WTC11 (cell line): ENCODE measurements at regions not wholly inside any gene's neighbourhood (a gene's known extent, or its start where the extent isn't known, plus 50 kb on each side); places are given as distances from the start of the nearest gene placed in this dataset.
"Not testable (repeated sequence)": the region's sequence is repeated elsewhere in the genome, so short reads cannot be mapped to it uniquely, and the experiment has no call there.

Source experiments
- ATAC-seq: fragments of 200-7000 bp; cut with Tn5 transposase; 2 replicates; pipeline ENCODE4 v1.10.0; 2021; ENCODE audit warnings: mild to moderate bottlenecking, moderate library complexity
- CTCF ChIA-PET: fragments of 300-600 bp; sonication (Branson Sonifier 250); formaldehyde crosslinking; loops from one replicate; lab custom pipeline; 2021; ENCODE audit warnings: antibody characterized with exemption; lab: Charles Lee
- POLR2A ChIA-PET: fragments of 350-600 bp; sonication (Branson Sonifier 250); formaldehyde crosslinking; loops from one replicate; lab custom pipeline; 2021; ENCODE audit warnings: antibody characterized with exemption; lab: Charles Lee
- DNase-seq: peaks from one replicate; pipeline ENCODE4 v3.0.0; 2021; ENCODE audit warnings: low spot score
- H3K27ac Mint-ChIP-seq: 2 replicates; pipeline ENCODE4 v1.8.0; 2021; ENCODE audit warnings: mixed read lengths
- H3K27me3 Mint-ChIP-seq: 2 replicates; pipeline ENCODE4 v1.8.0; 2021; ENCODE audit warnings: low read depth, mild to moderate bottlenecking, moderate library complexity, mixed read lengths
- H3K36me3 Mint-ChIP-seq: 2 replicates; pipeline ENCODE4 v1.8.0; 2021; ENCODE audit warnings: mixed read lengths
- H3K4me1 Mint-ChIP-seq: 2 replicates; pipeline ENCODE4 v1.8.0; 2022; ENCODE audit warnings: mixed read lengths
- H3K4me3 Mint-ChIP-seq: 2 replicates; pipeline ENCODE4 v1.8.0; 2021; ENCODE audit warnings: mild to moderate bottlenecking, moderate library complexity, mixed read lengths
- H3K9me3 Mint-ChIP-seq: 2 replicates; pipeline ENCODE4 v1.8.0; 2021; ENCODE audit warnings: mixed read lengths
- CDX4 ChIP-seq: fragments of 250-450 bp; sonication (Bioruptor Pico); IDR thresholded peaks from 2 replicates; pipeline ENCODE4 v1.9.0; 2021; ENCODE audit warnings: moderate library complexity, mild to moderate bottlenecking, inconsistent platforms, borderline replicate concordance
- CREM ChIP-seq: sonication (generic); formaldehyde crosslinking; IDR thresholded peaks from 2 replicates; pipeline ENCODE4 v1.8.1; 2022; ENCODE audit warnings: mild to moderate bottlenecking, missing genetic modification reagents, moderate library complexity
- E2F1 ChIP-seq: sonication (generic); formaldehyde crosslinking; IDR thresholded peaks from 2 replicates; pipeline ENCODE4 v1.8.0; 2022; ENCODE audit warnings: mild to moderate bottlenecking, missing genetic modification reagents
- ESRRA ChIP-seq: sonication (generic); formaldehyde crosslinking; IDR thresholded peaks from 2 replicates; pipeline ENCODE4 v1.8.1; 2022; ENCODE audit warnings: mild to moderate bottlenecking, missing genetic modification reagents, borderline replicate concordance
- FOXK1 ChIP-seq: sonication (generic); formaldehyde crosslinking; IDR thresholded peaks from 2 replicates; pipeline ENCODE4 v1.8.0; 2022; ENCODE audit warnings: mild to moderate bottlenecking, moderate library complexity, missing genetic modification reagents
- GTF2I ChIP-seq: fragments of 250-450 bp; sonication (Bioruptor Pico); conservative IDR thresholded peaks from 2 replicates; pipeline ENCODE4 v1.4.0; 2021; ENCODE audit warnings: mild to moderate bottlenecking
- MYBL2 ChIP-seq: sonication (generic); formaldehyde crosslinking; IDR thresholded peaks from 2 replicates; pipeline ENCODE4 v1.8.1; 2023; ENCODE audit warnings: mild to moderate bottlenecking, moderate library complexity, missing genetic modification reagents
- NR1H2 ChIP-seq: sonication (generic); formaldehyde crosslinking; IDR thresholded peaks from 2 replicates; pipeline ENCODE4 v1.9.0; 2021; ENCODE audit warnings: mild to moderate bottlenecking, moderate library complexity, missing genetic modification reagents
- OVOL2 ChIP-seq: fragments of 250-450 bp; sonication (Bioruptor Pico); IDR thresholded peaks from 2 replicates; pipeline ENCODE4 v1.9.0; 2021; ENCODE audit warnings: mild to moderate bottlenecking, borderline replicate concordance
- PREB ChIP-seq: sonication (generic); formaldehyde crosslinking; IDR thresholded peaks from 2 replicates; pipeline ENCODE4 v1.8.1; 2022; ENCODE audit warnings: mild to moderate bottlenecking, missing genetic modification reagents, moderate library complexity, borderline replicate concordance
- SP1 ChIP-seq: sonication (generic); formaldehyde crosslinking; conservative IDR thresholded peaks from 2 replicates; pipeline ENCODE4 v1.8.1; 2022; ENCODE audit warnings: missing genetic modification reagents
- TCF7 ChIP-seq: sonication (generic); formaldehyde crosslinking; IDR thresholded peaks from 2 replicates; pipeline ENCODE4 v1.8.0; 2022; ENCODE audit warnings: mild to moderate bottlenecking, low read depth, missing genetic modification reagents, moderate library complexity
- ZBTB21 ChIP-seq: sonication (generic); formaldehyde crosslinking; IDR thresholded peaks from 2 replicates; pipeline ENCODE4 v1.8.1; 2023; ENCODE audit warnings: mild to moderate bottlenecking, missing genetic modification reagents, borderline replicate concordance
- ZNF138 ChIP-seq: sonication (generic); formaldehyde crosslinking; conservative IDR thresholded peaks from 2 replicates; pipeline ENCODE4 v1.8.1; 2022; ENCODE audit warnings: mild to moderate bottlenecking, moderate library complexity, missing genetic modification reagents
- ZNF396 ChIP-seq: fragments of 250-450 bp; sonication (Bioruptor Pico); IDR thresholded peaks from 2 replicates; pipeline ENCODE4 v1.8.0; 2021; ENCODE audit warnings: mild to moderate bottlenecking, moderate library complexity, borderline replicate concordance
- TF ChIP-seq, protein P1 (sequence below): sonication (generic); formaldehyde crosslinking; IDR thresholded peaks from 2 replicates; pipeline ENCODE4 v1.8.0; 2022; ENCODE audit warnings: mild to moderate bottlenecking, missing genetic modification reagents
- TF ChIP-seq, protein P2 (sequence below): sonication (generic); formaldehyde crosslinking; IDR thresholded peaks from 2 replicates; pipeline ENCODE4 v1.8.1; 2022; ENCODE audit warnings: low read depth, missing genetic modification reagents, borderline replicate concordance
- TF ChIP-seq, protein P3 (sequence below): fragments of 250-450 bp; sonication (Bioruptor Pico); IDR thresholded peaks from 2 replicates; pipeline ENCODE4 v1.9.0; 2021; ENCODE audit warnings: mild to moderate bottlenecking

- POLR2A ChIA-PET: interaction anchor here (0.6 kb wide), 1 partner anchor 124 kb away, joined by 3 read pairs; no protein-coding TSS in a partner anchor
- no peak for ATAC-seq
- Mint-ChIP-seq H3K36me3 (peaks cover 8% of the 10 kb centered on the region), H3K27me3 (peaks cover 13% of the 10 kb centered on the region), H3K4me1 (0 out of 2 replicates have a peak, but pooled peaks cover 3% of the 10 kb centered on the region), H3K4me3 (no peak overlapping the region), H3K27ac (no peak overlapping the region)
- DNase-seq: no peak
- TF ChIP-seq, protein P1, sequence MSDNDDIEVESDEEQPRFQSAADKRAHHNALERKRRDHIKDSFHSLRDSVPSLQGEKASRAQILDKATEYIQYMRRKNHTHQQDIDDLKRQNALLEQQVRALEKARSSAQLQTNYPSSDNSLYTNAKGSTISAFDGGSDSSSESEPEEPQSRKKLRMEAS (CRISPR knock-in tag): no peak
- TF ChIP-seq, all 79 proteins: peak for 0
- H3K9me3 Mint-ChIP-seq: peaks cover 39% of the 10 kb centered on the region
- CTCF ChIA-PET: interaction anchor here (0.6 kb wide), 1 partner anchor 17 kb away, joined by 3 read pairs; no protein-coding TSS in a partner anchor
These were observed 72.9 kb downstream of the ZNF783 start for GRCh38 chr7:149334930-149335329.

GRCh38 chr7:149348758-149349369, 86.9 kb downstream of the ZNF783 start:
- H3K4me3 Mint-ChIP-seq: no peak overlapping the region
- POLR2A ChIA-PET: no interaction called here
- H3K36me3 Mint-ChIP-seq: peaks cover 38% of the 10 kb centered on the region
- H3K27ac Mint-ChIP-seq: no peak overlapping the region
- no peak for ATAC-seq
- no peaks in the 10 kb centered on the region for H3K4me1 Mint-ChIP-seq
- no peak for TF ChIP-seq TCF7 (CRISPR knock-in tag)
- TF ChIP-seq SP1 (CRISPR knock-in tag): no peak
- no peak for TF ChIP-seq ZNF138 (CRISPR knock-in tag)
- no peak for DNase-seq
- H3K27me3 Mint-ChIP-seq: peaks cover 25% of the 10 kb centered on the region
- H3K9me3 Mint-ChIP-seq: peaks cover 76% of the 10 kb centered on the region
- CTCF ChIA-PET: no interaction called here

- no peak overlapping the region for H3K27ac Mint-ChIP-seq
- no peaks in the 10 kb centered on the region; the same call in none of the 2 replicates for H3K27me3 Mint-ChIP-seq
- ChIA-PET POLR2A (no interaction called here), CTCF (no interaction called here)
- H3K4me1 Mint-ChIP-seq: peaks cover 15% of the 10 kb centered on the region
- DNase-seq (no peak), ATAC-seq (no peak)
- peaks cover 7% of the 10 kb centered on the region for H3K36me3 Mint-ChIP-seq
- no peak overlapping the region for H3K4me3 Mint-ChIP-seq
- peaks cover 31% of the 10 kb centered on the region for H3K9me3 Mint-ChIP-seq
- TF ChIP-seq, protein P2, sequence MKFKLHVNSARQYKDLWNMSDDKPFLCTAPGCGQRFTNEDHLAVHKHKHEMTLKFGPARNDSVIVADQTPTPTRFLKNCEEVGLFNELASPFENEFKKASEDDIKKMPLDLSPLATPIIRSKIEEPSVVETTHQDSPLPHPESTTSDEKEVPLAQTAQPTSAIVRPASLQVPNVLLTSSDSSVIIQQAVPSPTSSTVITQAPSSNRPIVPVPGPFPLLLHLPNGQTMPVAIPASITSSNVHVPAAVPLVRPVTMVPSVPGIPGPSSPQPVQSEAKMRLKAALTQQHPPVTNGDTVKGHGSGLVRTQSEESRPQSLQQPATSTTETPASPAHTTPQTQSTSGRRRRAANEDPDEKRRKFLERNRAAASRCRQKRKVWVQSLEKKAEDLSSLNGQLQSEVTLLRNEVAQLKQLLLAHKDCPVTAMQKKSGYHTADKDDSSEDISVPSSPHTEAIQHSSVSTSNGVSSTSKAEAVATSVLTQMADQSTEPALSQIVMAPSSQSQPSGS (CRISPR knock-in tag): no peak
- no peak for TF ChIP-seq E2F1 (CRISPR knock-in tag)
- no peak for TF ChIP-seq OVOL2 (CRISPR knock-in tag)
- TF ChIP-seq MYBL2 (CRISPR knock-in tag): no peak
- no peak for TF ChIP-seq PREB
- TF ChIP-seq SP1 (CRISPR knock-in tag): no peak
- no peak for TF ChIP-seq NR1H2
- no peak for TF ChIP-seq ESRRA (CRISPR knock-in tag)
- no peak for TF ChIP-seq CDX4 (CRISPR knock-in tag)
- no peak for TF ChIP-seq FOXK1 (CRISPR knock-in tag)
- no peak for TF ChIP-seq GTF2I
- TF ChIP-seq ZNF396 (CRISPR knock-in tag): no peak
- no peak for TF ChIP-seq CREM
- TF ChIP-seq, protein P3, sequence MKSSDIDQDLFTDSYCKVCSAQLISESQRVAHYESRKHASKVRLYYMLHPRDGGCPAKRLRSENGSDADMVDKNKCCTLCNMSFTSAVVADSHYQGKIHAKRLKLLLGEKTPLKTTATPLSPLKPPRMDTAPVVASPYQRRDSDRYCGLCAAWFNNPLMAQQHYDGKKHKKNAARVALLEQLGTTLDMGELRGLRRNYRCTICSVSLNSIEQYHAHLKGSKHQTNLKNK (CRISPR knock-in tag): no peak
- TF ChIP-seq ZBTB21 (CRISPR knock-in tag): no peak
These were observed 91.9 kb downstream of the ZNF783 start for GRCh38 chr7:149353739-149354504.

DNA sequence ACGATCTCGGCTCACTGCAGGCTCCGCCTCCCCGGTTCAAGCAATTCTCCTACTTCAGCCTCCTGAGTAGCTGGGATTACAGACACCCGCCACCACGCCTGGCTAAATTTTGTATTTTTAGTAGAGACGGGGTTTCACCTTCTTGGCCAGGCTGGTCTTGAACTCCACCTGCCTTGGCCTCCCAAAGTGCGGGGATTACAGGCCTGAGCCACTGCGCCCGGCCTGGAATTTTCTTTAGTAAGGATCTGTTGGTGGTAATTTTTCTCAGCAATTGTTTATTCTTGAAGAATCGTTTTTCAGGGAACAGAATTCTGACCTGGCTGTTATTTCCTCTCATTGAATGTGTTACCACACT, 93.0 kb downstream of the ZNF783 start:
- ATAC-seq, H3K27me3 Mint-ChIP-seq, H3K36me3 Mint-ChIP-seq, DNase-seq: not testable (repeated sequence)
- Mint-ChIP-seq H3K4me3 (peak overlapping the region; percentile 72), H3K4me1 (peaks cover 15% of the 10 kb centered on the region), H3K27ac (peak overlapping the region; percentile 91), H3K9me3 (peaks cover 30% of the 10 kb centered on the region)
- POLR2A ChIA-PET: interaction anchor here (1.3 kb wide), 1 partner anchor 93 kb away, joined by 3 read pairs; the partner anchor contains the start of gene ZNF783
- CTCF ChIA-PET: interaction anchor here (0.7 to 4.2 kb wide), 16 partner anchors 13 to 209 kb away, joined by 3 to 27 read pairs (median 5); partner anchors contain the start of gene ZNF783
